NCI-H524 (cell line): ENCODE measurements at regions not wholly inside any gene's neighbourhood (a gene's known extent, or its start where the extent isn't known, plus 50 kb on each side); places are given as distances from the start of the nearest gene placed in this dataset.
"Not testable (repeated sequence)": the region's sequence is repeated elsewhere in the genome, so short reads cannot be mapped to it uniquely, and the experiment has no call there.

ENCODE experiments used
- DNase-seq, 2 experiments: peaks; one replicate each; lab custom pipeline; 2025; lab: John Stamatoyannopoulos, UW

DNA sequence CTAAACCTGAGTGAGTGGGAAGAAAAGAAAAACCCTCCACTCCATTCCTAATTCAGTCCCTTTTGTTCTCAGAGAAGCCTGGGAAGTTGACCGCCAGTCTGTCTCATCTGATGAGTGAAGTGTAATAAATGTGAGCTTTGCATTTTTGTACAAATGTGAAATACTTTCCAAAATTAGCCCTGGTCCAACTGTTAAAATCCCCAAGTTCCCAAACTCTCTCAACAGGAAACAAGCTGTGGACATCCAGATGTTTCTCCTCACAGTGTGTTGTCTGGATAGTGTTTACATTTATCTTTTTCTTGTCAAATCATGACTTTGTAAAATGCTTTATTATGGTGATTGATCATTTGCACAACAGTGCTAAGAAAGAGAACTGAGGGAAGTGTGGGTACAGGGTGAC is 145.1 kb downstream of the TM2D1 start:
- DNase-seq, result no peak

DNA sequence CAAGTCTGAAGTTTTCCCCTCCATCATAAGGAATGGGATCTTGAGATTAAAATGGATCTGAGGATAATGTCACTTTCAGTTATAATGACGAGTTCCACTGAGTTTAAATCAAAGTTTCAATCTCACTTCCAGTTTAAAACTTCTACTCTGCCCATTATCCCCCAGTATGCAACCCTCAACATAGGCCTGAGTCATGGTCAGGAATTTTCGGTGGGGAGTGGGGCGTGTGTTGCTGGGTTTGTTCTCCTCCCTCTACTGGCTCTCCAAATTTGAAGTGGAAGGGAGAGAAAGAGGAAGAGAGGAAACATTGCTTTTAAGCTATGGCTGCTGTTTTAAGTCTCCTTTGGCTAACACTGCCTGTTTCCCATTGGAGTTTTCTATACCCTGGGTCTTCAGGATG is 152.9 kb downstream of the TM2D1 start:
- DNase-seq, result no peak

DNA sequence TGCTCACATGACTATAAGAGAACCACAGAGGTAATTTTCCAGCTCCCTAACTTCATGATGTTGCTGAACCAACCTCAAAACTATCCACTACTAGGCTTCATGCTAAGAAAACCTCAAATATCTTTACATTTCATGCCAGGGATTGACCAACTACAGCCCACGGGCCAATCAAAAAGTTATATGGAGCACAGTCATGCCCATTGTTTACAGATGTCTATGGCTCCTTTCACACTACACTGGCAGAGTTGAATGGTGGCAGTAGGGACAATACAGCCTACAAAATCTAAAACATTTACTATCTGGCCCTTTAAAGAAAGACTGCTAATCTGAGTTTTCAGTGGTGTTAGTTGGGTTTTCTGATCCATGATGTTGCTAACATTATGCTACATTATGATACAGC is 154.8 kb downstream of the TM2D1 start:
- no peak for DNase-seq

DNA sequence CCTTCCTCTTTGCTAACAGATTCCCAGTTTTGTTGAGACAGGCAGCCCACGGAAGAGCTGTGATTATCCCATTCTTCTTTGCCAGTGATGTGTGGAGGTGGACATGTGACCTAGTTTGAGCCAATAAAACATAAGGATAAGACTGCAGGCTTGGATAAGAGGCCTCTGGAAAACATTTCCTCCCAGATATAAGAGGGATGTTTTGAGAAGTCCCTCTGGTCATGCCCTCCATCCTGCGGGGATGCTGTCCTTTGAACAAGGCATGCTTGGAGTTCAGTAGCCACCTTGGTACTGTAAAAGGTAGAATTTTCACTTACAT is 155.7 kb downstream of the TM2D1 start:
- DNase-seq, result peak; percentile 81 to 86

DNA sequence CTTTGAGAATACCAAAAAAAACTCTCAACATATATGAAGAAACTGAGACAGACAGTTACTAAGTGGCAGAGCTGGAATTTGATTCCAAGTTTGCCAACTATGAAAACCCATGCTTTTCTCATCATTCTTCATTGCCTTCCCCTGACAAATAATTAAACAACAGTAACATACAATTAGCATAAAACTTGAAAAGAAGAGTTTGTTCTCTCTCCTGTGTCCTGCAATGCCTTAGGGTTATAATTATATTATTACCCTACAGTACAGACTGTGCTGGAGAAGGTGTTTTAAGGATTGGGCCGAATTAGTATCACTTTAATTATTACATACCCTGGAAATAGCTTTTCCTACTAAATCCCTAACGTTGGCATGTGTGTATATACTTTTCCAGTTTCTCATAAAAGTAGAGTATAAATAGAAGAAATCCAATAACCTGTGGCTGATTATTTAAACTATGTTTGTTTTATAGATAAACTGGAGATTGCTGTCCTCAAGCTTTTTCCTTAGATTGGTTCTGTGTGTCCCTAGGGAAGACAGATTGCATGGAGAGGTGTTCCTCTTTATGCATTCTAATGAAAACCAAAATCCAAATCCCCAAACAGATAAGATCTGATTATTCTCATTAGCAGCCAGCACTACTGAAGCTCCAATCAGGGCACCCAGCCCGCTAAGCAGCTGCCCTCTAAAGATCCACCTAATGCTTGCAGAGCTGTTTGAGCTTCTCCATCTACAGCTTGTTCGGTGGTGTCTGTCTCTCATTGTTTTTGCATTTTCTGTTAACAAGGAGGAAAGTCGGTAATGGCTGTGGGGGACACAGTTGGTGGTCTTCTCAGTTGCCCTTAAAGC is 156.3 kb downstream of the TM2D1 start:
- DNase-seq, result peak; percentile 86 to 92

DNA sequence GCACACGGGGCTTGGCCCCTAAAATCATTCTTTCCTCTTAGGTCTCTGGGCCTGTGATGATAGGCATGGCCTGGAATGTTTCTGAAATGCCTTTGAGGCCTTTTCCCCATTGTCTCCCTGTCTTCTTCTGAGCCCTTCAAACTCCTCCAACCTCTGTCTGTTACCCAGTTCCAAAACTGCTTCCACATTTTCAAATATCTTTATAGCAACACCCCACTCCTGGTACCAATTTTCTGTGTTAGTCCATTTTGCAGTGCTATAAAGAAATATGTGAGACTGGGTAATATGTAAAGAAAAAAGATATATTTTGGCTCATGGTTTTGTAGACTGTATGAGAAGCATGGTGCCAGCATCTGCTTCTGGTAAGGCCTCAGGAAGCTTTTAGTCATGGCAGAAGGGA is 158.8 kb downstream of the TM2D1 start:
- DNase-seq, result no peak

DNA sequence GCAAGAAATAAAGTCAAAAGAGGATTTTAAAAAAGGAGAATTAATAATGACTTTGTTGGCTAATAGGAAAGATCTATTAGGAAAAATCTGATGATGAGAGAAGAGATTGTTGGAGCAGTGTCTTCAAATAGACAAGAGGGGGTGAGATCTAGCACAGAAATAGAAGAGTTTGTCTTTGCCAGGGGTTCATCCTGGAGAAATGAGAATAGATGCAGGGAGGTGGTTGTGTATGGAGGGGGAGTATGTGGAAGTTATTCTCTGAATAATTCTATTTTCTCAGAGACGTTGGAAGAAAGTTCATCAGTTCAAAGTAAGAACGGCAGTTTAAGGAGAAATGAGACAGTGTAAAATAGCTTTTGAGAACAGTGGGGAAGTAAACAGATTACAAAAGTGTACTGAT is 161.3 kb downstream of the TM2D1 start:
- DNase-seq, result no peak

DNA sequence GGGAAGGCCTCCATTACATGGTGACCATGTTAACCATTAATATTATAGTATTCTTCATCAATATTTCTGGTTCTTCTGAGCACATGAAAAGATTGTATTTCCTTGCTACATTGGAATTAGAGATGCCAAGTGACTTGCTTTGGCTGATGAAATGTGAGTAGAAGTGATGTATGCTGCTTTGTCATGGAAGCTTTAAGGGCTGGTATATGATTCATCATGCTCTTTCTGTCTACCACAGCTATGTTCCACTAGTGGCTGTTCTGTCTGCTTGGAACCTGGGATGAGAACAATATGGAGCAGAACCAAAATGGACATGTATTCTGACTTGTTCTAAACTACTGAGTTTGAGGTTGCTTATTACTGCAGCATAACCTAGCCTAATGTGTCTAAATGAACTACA is 163.3 kb downstream of the TM2D1 start:
- DNase-seq, result no peak

DNA sequence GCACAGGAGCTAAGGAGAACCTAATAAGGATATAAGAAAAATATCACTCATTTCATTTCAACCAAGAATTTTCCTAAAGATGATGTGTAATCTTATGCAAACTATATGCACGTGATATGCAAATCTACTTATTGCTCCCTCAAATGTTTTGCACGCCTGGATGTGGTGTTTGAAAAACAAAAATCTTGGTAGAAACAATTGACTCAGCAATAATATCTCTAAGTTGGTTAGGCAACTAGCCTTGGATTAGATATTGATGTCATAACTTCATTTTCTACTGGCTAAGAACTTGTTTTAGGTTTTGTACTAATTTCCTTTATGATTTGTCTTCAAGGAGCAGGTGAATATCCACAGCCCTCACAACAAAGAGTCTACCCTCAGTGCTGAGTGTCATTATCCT is 164.6 kb downstream of the TM2D1 start:
- DNase-seq, result no peak

DNA sequence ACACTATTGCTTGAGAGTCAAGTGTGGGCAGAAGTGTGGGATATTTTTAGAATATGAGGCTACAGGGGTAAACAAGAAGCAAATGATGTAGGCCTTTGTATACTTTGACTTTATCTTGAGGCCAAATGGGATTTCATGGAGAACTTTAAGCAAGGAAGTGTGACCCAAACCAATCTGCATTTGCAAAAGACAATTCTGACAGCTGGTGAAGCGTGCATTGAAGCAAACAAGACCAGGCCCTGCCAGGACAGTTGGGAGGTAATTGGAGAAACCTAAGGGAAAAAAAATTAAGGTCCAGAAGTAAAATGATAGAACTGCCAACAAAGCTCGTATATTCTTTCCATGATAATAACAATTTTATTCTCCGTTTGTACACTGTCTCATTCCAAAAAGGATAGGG is 168.3 kb downstream of the TM2D1 start:
- DNase-seq, result no peak

DNA sequence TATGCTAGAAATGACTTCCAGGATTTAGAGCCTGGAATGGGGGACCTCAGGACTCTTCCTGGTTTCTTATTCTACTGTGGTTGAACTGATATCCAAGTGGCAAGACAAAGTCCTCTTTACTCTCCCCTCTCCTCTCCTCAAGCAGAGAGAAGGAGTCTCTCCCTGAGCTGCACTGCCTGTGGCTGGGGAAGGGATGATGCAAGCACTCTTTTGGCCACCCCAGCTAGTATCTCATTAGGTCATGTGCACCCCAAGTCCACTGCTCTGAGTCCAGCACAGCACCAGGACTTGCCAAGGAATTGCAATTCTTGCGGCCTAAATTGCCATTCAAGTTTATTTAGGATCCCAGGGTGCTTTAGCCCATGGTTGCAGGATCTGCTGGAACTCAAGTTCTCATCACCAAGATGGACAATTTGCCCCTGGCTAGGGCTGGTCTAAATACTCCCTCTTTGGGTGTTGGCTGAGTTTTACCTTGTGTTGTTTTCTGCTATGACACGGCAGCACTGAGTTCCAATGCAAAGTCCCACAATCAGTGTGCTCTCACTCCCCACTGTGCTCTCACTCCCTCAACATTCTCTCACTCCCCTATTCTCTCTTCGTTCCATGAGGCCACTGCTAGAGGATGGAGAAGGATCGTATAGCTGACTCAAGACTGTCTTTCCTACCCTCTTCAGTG is 172.2 kb downstream of the TM2D1 start:
- DNase-seq, result no peak

DNA sequence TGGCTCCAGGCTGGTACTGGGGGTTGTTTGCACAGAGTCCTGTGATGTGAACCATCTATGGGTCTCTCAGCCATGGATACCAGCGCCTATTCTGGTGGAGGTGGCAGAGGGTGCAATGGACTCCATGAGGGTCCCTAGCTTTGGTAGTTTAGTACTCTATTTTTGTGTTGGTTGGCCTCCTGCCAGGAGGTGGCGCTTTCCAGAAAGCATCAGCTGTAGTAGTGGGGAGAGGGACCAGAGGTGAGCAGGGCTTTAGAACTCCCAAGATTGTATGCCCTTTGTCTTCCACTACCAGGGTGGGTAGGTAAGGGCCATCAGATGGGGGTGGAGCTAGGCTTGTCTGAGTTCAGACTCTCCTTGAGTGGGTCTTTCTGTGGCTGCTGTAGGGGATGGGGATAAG is 177.6 kb downstream of the TM2D1 start:
- DNase-seq, result not testable (repeated sequence)

DNA sequence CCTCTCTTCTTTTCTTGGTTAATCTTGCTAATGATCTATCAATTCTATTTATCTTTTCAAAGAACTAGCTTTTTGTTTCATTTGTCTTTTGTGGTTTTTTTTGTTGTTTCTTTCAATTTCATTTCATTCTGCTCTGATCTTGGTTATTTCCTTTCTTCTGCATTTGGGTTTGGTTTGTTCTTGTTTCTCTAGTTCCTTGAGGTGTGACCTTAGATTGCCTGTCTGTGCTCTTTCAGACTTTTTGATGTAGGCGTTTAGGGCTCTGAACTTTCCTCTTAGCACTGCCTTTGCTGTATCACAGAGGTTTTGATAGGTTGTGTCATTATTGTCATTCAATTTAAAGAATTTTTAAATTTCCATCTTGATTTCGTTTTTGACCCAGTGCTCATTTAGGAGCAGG is 180.1 kb downstream of the TM2D1 start:
- DNase-seq, result not testable (repeated sequence)

DNA sequence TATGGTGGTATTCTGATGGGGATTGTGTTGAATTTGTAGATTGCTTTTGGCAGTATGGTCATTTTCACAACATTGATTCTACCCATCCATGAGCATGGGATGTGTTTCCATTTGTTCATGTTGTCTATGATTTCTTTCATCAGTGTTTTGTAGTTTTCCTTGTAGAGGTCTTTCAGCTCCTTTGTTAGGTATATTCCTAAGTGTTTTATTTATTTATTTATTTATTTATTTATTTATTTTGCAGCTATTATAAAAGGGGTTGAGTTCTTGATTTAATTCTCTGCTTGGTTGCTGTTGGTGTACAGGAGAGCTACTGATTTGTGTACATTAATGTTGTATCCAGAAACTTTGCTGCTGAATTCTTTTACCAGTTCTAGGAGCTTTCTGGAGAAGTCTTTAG is 181.4 kb downstream of the TM2D1 start:
- DNase-seq, result not testable (repeated sequence)

DNA sequence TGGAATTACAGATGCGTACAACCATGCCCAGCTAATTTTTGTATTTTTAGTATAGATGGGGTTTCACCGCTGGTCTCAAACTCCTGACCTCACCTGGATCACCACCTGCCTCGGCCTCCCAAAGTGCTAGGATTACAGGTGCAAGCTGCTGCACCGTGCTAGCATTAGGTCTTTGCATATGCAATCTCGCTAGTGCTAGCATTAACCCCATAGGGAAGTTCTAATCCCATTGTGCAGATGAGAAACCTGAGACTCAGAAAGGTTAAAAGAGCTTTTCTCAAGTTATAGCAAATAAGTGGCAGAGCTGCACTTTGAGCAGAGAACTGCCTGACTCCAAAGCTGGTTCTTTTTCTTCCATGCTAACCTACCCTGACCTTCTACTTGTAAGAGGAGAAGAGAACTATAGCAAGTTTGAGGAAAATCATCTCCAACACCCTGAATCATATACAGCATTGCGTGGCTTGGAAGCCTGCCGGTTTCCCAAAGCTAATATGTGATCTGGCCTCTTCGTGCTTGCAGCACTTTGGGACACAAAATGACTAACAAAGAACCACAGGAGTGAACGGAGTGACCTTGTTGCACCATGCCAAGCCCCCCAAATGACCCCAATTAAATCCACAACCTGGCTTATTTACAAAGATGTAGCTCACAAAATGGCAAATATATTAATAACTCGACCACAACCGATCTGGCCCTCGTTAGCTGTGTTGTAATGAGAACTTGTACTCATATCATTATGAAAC is 185.1 kb downstream of the TM2D1 start:
- DNase-seq, result no peak

DNA sequence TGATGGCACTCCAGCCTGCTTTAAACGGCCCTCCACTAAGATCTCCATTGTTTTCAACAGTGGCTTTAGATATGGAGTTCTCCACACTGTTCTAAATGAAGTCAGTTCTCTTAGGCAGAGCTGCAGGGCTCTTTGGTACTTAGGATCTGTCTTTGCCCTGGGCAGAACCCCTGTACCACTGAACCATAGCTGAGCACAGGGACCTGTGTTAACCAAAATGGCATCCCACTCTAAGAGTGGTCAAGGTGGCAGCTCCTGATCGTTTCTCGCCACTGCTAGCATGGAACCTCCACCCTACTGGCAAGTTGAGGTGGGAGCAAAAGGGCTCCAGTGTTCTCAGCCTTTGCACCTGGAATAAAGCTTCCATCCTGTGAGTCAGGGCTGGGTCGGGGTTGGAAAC is 186.7 kb downstream of the TM2D1 start:
- no peak for DNase-seq

DNA sequence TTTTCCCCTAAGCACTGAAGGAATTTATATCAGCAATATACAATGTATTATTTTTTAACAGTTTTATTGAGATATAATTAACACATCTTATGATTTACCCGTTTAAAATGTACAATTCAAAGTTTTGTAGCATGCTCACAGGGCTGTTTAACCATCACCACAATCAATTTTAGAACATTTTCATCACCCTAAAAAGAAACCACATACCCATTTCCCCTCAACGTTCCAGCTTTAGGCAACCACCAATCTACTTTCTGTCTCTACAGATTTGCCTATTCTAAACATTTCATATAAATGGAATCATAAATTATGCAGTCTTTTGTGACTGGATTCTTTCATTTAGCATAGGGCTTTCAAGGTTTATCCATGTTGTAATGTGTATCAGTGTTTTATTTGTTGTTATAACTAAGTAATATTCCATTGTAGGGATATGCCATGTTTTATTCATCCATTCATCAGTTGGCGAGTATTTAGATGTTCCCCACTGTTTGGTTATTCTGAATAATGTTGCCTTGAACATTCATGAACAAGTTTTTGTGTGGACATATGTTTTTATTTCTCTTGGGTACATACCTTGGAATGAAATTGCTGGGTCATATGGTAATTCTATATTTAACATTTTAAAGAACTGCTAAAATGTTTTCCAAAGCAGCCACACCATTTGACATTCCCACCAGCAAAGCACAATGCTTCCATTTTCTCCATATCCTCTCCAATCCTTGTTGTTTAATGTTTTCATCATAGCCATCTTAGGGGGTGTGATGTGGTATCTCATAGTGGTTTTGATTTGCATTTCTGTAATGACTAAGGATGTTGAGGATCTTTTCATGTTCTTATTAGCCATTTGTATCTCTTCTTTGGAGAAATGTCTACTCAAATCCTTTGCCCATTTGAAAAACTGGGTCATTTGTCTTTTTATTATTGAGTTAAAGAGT is 188.5 kb downstream of the TM2D1 start:
- no peak for DNase-seq

DNA sequence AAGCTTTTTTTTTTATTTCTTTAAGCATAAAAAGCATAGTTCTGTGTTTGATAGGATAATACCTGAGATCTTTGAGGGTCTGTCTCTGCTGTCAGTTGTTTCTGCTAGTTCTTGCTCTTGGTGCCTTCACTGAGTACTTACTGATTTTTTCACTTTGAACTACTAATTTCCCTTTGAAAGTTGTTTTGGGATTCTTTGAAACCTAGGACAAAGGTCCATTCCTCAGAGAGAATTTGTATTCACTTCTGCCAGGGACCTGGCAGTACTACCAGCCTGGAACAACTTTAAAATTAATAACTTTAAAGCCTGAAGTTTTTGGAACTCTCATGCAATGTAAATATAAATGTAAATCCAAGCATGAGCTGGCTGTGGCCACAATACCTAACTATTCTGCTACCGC is 190.1 kb downstream of the TM2D1 start:
- DNase-seq, result no peak

DNA sequence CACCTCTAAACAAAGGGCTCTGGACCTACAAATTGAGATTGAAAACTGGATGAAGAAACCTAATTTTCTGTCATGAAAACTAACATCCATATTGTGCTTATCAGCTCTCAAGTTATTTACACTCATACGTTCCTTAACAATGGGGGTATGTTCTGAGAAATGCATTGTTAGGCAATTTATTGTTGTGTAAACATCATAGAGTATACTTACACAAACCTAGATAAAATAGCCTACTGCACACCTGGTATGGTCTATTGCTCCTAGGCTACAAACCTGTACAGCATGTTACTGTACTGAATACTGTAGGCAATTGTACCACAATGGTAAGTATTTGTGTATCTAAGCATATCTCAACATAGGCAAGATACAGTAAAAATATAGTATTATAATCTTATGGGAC is 191.4 kb downstream of the TM2D1 start:
- DNase-seq, result no peak

DNA sequence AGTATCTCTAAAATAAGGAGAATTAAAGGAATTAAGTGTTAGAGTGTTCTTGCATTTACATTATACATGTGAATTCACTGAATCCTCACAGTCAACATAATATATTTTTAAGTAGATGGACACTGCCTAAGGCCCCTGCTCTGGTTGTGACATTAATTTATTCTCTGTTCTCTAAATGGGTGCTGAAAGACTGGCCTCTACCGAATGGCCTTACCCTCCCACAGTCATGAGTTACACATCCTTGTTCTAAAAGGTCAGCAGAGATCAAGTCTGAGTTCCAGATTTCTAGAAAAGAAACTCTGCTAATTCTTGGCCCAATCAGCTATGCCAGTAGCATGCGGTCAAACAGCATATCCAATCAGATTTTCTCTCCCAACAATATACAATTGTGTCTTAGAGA is 193.2 kb downstream of the TM2D1 start:
- DNase-seq, result no peak

DNA sequence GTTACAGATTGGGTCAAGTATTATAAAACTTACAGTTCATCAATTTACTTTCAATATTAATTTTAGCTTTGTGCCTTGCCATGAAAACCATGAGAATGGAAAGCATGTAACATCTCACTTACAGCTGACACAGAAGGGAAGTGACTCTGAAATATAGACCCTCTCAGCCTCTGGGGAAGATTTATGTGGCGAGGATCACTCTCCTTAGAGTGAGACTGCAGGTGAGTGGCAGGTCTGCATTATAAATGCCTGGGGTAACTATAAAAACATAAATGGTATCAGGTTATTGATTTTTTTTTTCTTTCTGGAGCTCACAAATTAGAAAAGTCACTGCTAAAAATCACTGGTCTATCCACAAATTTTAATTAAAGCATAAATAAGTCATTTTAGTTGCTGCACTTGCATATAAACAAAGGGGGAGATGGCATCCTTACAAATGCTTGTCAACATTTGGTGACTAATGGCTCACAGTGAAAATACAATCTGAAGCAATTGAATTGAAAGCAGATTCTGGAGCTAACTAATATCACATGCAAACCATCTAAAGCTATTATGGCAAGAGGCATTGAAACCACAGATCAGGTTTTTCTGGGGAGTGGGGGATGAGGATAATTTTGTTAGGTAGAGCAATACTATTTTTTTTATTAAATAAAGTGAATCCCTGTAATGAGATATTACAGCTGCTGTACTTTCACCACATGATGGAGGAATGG is 200.9 kb downstream of the TM2D1 start:
- no peak for DNase-seq
